NCI-H1092 (cell line): ENCODE measurements at regions not wholly inside any gene's neighbourhood (a gene's known extent, or its start where the extent isn't known, plus 50 kb on each side); places are given as distances from the start of the nearest gene placed in this dataset.
A peak's percentile ranks its signal among the peaks of the same experiment; 100 is the strongest.
"Not testable (repeated sequence)": the region's sequence is repeated elsewhere in the genome, so short reads cannot be mapped to it uniquely, and the experiment has no call there.

Experiments used
- DNase-seq: peaks from one replicate; lab custom pipeline; 2025; lab: John Stamatoyannopoulos, UW

GRCh38 chr5:92560698-92561401 lies 1020.2 kb downstream of the NR2F1-AS1 start:
- peak; percentile 33 for DNase-seq

GRCh38 chr5:92559781-92560180 lies 1021.2 kb downstream of the NR2F1-AS1 start:
- no peak for DNase-seq

DNA sequence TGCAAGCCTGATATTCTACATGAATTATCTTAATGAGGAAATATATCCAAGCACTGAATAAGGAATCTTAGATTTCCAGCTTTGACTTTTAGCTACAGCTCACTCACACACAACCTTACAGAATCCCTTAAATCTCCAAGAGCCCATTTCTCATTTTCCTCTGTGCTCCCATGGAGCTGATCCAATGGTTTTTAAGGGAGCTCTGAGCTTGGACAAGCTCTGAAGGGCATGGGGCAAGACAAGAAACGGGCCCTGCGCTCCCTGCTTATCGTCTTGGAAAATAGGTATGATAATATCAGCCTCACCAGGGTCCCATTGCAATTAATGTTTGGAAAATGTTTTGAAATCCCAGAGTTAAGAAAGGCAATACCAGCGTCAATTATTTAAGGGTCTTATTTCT lies 1021.7 kb downstream of the NR2F1-AS1 start:
- DNase-seq, result no peak

DNA sequence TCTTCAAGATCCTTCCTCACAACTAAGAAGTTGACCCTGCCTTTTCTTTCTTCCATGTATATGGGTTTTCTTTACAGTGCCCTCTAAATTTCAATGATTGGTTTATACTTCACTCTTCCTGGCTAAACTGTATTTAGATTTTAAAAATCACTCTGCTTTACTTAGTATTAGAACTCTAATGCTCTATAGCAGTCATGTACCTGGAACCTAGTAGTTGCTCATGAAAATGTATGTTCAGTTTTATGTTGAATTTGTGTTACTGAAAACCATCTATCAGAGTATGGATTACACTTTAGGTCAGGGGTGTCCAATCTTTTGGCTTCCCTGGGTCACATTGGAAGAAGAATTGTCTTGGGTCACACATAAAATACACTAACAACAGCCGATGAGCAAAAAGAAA lies 1024.3 kb downstream of the NR2F1-AS1 start:
- DNase-seq, result no peak

- no peak for DNase-seq
Measured at GRCh38 chr5:92554447-92555085, 1026.5 kb downstream of the NR2F1-AS1 start.

- DNase-seq, result no peak
Measured at GRCh38 chr5:92553326-92553725, 1027.7 kb downstream of the NR2F1-AS1 start.

DNA sequence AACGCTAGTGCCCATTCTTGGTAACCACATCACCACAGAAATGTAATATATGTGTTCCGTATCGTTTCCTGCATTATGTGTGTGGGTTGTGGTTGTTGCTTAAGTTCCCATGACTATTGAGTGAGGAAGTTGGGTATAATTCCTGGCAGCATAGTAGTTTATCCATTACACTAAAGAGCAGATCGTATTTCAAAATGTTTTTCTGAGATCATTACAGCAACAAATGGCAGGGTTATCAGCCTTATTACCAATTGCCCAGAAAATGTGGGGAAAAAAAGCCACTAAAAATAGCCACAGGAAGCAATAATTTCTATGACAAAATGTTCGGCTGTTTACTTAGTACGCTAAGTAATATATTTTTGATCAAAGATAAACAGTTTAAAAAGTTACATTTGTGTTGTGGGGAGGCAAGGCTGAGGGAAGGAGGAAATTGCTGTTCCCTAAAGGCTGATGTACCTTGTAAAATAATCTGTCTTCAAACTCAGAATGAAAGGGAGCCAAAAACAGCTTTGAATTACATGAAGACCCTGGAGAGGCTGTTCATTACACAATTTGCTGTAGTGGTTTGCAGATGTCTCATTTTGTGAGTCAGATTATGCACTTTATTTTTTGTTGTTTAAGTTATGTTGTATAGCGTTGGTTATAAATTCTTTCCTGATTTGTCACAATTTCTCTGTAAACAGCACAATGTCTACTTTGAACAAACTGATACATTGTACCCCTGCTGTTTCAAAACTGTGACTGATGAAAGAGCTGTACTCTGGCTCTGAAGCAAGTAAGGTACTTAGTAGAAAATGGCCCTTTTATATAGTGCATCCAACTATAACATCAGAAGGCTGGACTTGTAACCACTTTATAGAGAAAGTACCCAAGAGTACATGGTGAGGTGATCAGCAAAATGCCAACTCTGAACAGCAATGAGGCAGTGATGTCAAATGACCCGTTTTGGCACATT lies 1028.5 kb downstream of the NR2F1-AS1 start:
- DNase-seq, result peak; percentile 45

DNA sequence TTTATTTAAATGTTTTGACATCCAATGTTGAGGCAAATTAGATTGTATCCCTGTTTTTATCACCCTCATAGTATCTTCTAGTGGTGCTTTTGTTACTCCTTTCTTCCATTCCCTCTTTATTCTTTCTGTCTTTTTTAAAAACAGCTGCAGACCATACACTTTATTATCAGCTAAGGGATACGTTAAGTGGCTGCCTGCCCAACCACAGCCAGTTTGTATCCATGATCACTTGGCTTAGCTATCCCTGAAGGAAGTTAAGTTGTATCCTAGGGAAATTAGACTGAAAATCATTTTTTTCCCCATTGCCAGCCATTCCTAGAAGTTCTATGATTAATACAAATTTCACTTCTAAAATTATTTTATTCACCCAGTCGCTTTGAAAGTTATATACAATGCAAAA lies 1032.7 kb downstream of the NR2F1-AS1 start:
- DNase-seq, result no peak

DNA sequence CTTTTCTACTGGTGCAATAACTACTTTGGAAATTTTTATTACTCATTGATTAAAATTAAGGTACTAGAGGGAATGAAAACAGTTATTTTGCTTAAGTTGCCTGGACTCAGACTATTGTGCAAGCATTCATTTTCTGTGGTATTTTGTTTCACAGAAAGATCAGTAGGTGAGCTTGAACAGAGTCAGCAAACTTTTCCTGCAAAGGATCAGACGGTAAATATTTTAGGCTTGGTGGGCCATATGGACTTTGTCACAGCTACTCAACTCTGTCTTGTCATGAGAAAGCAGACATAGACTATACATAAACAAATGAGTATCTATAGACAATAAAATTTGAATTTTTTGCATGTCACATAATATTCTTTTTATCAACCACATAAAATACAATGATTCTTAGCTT lies 1036.4 kb downstream of the NR2F1-AS1 start:
- no peak for DNase-seq

DNA sequence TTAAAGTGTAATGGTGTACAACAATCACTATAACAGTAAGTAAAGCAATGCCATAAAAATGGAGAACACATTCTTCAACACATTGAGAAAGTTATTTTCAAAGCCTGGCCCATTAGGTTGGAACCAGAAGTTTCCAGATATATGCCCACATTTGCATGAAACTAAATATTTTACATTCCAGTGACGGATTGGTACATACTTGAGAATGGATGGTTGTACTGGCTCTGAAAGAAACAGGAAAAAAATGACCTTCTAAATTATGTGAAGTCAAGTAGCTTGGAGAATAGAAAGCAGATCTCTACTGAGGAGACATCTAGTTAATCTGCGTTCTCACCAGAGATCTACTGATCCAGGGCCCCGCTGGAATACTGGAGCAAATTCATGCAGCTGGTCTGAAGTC lies 1037.0 kb downstream of the NR2F1-AS1 start:
- no peak for DNase-seq

- no peak for DNase-seq
Measured at GRCh38 chr5:92543201-92543600, 1037.8 kb downstream of the NR2F1-AS1 start.

- DNase-seq, result not testable (repeated sequence)
Measured at GRCh38 chr5:92542017-92542416, 1039.0 kb downstream of the NR2F1-AS1 start.

DNA sequence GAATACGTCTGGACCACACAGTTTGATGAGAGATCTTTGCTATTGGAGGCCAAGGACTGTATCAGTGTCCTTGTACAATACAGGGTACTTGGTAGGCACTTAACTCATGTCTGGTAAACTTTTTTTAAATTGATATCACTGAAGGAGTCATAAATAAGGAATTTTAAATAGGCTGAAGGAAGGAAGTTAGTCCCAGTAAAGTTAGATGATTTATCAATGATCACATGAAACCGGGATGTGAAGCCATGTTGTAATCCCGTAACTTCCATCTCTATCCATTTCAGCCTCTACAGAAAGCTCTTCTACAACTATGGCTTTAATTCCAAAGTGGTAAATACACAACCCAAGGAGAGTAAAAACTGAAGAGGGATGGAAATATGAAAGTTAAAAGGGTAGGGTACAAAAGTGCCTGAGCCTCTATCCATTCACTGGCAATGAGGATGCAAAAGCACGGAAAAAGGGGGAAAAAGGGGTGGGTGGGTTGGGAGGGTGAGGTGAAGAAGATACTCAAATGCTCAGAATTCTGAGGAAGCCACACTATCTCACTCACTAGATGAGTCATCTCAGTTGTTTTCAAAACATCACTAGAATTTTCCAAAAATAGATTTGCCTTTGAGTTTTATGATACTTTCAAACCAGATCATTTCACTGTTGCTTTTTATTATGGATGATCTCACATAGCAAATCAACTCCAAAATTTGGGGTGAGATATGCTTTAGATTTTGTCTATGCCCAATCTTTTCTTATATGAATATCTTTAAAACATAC lies 1053.5 kb downstream of the NR2F1-AS1 start:
- DNase-seq, result no peak

DNA sequence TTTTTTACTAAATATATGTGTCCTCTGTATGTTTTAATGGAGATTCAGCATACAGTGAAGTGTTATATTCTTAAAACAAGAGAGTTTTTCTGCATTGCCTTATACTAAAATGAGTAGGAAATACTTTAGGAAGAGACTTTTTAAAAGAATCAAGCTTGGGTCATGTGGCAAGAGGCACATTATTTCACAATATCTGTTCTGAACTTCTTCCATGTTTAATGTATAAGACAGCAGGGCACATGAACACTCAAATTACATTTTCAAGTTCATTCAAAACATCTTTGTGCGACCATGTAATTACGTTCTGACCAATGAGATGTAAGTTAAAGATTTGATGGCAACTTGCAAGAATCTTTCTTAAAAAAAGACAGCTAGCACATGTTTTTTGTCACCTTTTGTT lies 1055.9 kb downstream of the NR2F1-AS1 start:
- no peak for DNase-seq

DNA sequence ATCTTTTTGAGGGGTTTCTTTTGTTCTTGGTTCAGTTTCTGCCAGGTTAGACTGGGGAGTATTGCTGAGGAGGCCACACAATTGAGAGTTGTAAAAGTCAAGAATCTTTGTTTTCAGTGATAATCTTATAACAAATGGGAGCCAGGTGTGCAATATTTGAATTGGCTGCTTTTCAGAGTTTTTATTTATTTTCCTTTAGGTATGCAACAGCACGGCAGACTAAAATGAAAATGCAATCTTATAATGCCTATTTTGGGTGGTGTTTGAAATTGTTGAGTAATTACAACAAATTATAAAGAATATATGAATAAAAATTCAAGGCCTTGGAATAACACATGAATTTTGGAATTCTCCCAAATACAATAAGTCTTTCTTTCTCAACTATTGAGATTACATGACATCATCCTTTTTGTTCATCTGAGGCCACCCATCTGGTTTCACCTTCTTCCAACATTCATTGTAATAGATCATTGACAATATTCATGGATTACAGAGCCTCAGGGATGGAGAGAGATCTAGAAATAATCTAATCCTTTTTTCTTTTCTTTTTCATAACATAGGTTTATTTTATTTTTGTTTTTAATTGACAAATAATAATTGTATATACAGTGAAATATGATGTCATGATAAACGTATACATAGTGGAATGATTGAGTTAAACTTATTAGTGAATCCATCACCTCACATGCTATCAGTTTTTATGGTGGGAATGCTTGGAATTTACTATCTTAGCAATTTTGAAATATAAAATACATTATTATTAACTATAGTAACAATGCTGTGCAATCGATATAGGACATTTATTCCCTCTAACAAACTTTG lies 1061.0 kb downstream of the NR2F1-AS1 start:
- DNase-seq, result no peak

GRCh38 chr5:92518318-92518904 lies 1062.6 kb downstream of the NR2F1-AS1 start:
- no peak for DNase-seq

DNA sequence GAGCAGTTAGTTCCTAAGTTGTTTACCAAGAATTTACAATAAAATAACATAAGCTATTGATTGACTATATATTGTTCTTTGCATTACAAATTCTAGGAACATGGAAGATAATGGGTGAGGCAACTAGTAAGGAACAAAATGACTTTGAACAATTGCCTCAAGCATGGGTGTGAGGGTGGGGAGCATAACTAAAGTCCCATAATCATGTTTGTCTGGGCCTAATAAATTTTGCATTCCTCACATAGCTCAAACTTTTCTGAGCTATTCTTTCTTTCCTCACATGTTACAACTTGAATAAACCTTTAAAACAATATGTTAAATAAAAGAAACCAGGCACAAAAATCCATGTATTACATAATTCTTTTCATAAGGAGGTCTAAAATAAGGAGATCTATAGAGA lies 1066.1 kb downstream of the NR2F1-AS1 start:
- no peak for DNase-seq

GRCh38 chr5:92513067-92513466 lies 1068.0 kb downstream of the NR2F1-AS1 start:
- DNase-seq, result no peak

GRCh38 chr5:92508271-92508670 lies 1072.7 kb downstream of the NR2F1-AS1 start:
- DNase-seq, result no peak

DNA sequence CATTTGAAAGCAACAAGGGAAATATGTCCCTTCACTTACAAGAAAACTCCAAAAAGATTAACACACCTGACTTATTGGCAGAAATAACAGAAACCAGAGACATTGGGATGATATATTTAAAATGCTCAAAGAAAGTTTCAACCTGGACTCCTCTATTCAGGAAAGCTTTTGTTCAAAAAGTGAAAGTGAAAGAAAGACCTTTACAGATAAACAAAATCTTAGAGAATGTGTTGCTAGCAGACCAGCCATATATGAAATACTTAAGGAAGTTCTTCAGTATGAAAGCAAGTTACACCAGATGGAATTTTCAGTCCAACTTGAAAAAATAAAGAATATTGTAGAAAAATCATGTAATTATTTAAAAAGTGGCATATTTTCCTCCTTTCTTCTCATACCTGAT lies 1075.1 kb downstream of the NR2F1-AS1 start:
- DNase-seq, result no peak

DNA sequence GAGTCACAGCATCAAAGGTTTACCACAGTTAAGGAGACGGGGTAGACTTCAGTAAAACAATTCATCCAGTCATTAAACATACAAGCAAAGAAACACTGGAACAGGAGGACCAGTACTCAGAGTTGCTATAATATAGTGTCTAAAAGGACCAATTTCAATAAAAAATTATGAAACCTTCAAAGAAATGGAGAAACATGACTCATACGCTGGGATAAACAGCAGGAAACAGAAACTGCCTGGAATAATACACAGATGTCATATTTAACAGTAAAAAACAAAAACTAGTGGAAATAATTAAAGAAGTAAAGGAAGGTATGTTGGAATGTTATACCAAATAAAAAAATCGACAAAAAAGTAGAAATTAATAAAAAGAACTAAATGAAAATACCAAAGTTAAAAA lies 1075.9 kb downstream of the NR2F1-AS1 start:
- DNase-seq, result no peak
